Natural killer cell (primary cell): ENCODE measurements at regions not wholly inside any gene's neighbourhood (a gene's known extent, or its start where the extent isn't known, plus 50 kb on each side); places are given as distances from the start of the nearest gene placed in this dataset.

Source experiments
- ATAC-seq, 3 donors: fragments of 150-1000 bp in 2 of 3; fragments of 200-7000 bp in 1 of 3; cut with Tn5 transposase; 1 replicate in 1 of 3; 2 replicates in 2 of 3; pipeline ENCODE4 v1.10.0; 2021; ENCODE audit warnings: mild to moderate bottlenecking in 2 of 3, moderate library complexity in 2 of 3
- DNase-seq, 2 donors: peaks; one replicate each; pipeline versions ENCODE4 v3.0.0 to v3.0.0-alpha.2; 2013 to 2021; ENCODE audit warnings: mixed read lengths in 1 of 2
- H3K27ac ChIP-seq: one replicate; pipeline ENCODE4 v1.5.1; 2013; ENCODE audit warnings: mild to moderate bottlenecking, low read length
- H3K27me3 ChIP-seq: one replicate; pipeline ENCODE4 v1.6.1; 2013; ENCODE audit warnings: low read length; ENCODE audit not compliant: control insufficient read depth, insufficient read depth
- H3K36me3 ChIP-seq: one replicate; pipeline ENCODE4 v1.6.1; 2013; ENCODE audit warnings: low read length; ENCODE audit not compliant: control insufficient read depth, insufficient read depth
- H3K4me1 ChIP-seq: one replicate; pipeline ENCODE4 v1.6.1; 2013; ENCODE audit warnings: low read length; ENCODE audit not compliant: control insufficient read depth, insufficient read depth
- H3K4me3 ChIP-seq: one replicate; pipeline ENCODE4 v1.5.1; 2013; ENCODE audit warnings: low read length
- H3K9me3 ChIP-seq: one replicate; pipeline ENCODE4 v1.6.1; 2013; ENCODE audit warnings: low read length; ENCODE audit not compliant: control insufficient read depth, insufficient read depth
- H3K27ac Mint-ChIP-seq, 2 donors: one replicate each; pipeline ENCODE4 v1.8.0; 2022; ENCODE audit warnings: mild to moderate bottlenecking in 2 of 2, mixed read lengths in 2 of 2, moderate library complexity in 1 of 2
- H3K27me3 Mint-ChIP-seq, 2 donors: one replicate each; pipeline ENCODE4 v1.8.0; 2022; ENCODE audit warnings: low read depth in 2 of 2, mixed read lengths in 2 of 2
- H3K36me3 Mint-ChIP-seq: one replicate; pipeline ENCODE4 v1.8.0; 2022; ENCODE audit warnings: mixed read lengths
- H3K4me1 Mint-ChIP-seq, 2 donors: one replicate each; pipeline ENCODE4 v1.8.0; 2022; ENCODE audit warnings: mixed read lengths in 2 of 2
- H3K4me3 Mint-ChIP-seq: one replicate; pipeline ENCODE4 v1.8.0; 2022; ENCODE audit warnings: mild to moderate bottlenecking, moderate library complexity, mixed read lengths
- H3K9me3 Mint-ChIP-seq, 2 donors: one replicate each; pipeline ENCODE4 v1.8.0; 2022; ENCODE audit warnings: mixed read lengths in 2 of 2
- WGBS: methylation state at CpG from one replicate; pipeline ENCODE4 v1.1.7; 2013; ENCODE audit warnings: missing lambda C conversion rate; ENCODE audit not compliant: insufficient coverage; 5-methylcytosine and 5-hydroxymethylcytosine counted together
- intact Hi-C: fragments of 100-400 bp; cut with micrococcal nuclease; formaldehyde crosslinking; loops from one replicate; pipeline ENCODE4 v1.14.2; 2022
- TF ChIP-seq, protein P1 (sequence below): fragments of 200-600 bp; IDR thresholded peaks from one replicate; pipeline ENCODE4 v1.8.0; 2022; ENCODE audit warnings: antibody characterized with exemption

DNA sequence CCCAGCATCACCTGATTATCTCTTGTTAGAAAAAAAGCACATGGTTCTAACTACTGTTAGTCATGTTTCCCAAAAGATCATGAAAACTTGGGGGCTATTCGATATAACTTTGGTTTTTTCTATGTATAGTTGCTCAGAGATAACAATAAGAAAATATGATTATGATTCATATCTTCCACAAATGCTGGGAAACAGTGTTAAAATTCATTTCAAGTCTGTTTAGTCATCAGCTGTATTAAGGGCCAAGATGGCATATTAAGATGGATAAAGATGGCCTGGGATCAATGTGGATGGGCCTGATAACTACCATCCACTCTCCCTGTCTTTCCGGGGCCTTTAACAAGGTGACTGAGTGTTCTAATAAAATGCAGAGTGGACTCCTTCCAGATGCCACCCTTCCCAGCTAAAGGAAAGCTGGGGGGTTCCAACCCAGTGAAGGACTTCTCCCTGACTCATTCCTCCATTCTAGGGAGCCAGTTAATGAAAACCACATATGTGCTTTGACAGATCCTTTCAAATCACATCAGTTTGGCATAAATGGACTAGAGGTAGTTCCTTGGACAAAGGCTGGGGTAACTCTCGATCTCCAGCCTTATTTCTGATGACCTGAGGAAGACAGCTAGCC, 221.6 kb downstream of the VAPA start:
- no peaks in the 10 kb centered on the region for H3K36me3 ChIP-seq
- ATAC-seq (no peak), DNase-seq (no peak)
- Mint-ChIP-seq H3K27me3 (peaks cover 23 to 31% of the 10 kb centered on the region in 2 donors), H3K27ac (no peak overlapping the region), H3K4me3 (no peak overlapping the region), H3K4me1 (peaks cover 0 to 4% of the 10 kb centered on the region in 2 donors), H3K9me3 (no peaks in the 10 kb centered on the region), H3K36me3 (no peaks in the 10 kb centered on the region)
- TF ChIP-seq, protein P1, sequence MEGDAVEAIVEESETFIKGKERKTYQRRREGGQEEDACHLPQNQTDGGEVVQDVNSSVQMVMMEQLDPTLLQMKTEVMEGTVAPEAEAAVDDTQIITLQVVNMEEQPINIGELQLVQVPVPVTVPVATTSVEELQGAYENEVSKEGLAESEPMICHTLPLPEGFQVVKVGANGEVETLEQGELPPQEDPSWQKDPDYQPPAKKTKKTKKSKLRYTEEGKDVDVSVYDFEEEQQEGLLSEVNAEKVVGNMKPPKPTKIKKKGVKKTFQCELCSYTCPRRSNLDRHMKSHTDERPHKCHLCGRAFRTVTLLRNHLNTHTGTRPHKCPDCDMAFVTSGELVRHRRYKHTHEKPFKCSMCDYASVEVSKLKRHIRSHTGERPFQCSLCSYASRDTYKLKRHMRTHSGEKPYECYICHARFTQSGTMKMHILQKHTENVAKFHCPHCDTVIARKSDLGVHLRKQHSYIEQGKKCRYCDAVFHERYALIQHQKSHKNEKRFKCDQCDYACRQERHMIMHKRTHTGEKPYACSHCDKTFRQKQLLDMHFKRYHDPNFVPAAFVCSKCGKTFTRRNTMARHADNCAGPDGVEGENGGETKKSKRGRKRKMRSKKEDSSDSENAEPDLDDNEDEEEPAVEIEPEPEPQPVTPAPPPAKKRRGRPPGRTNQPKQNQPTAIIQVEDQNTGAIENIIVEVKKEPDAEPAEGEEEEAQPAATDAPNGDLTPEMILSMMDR: no peak
- H3K4me1 ChIP-seq: peaks cover 3% of the 10 kb centered on the region
- H3K4me3 ChIP-seq: no peak overlapping the region
- H3K9me3 ChIP-seq: no peaks in the 10 kb centered on the region
- WGBS: 70% methylated on average over 1 of the region's 3 CpGs
- intact Hi-C loops: no loop called here
- H3K27ac ChIP-seq: no peak overlapping the region
- no peaks in the 10 kb centered on the region for H3K27me3 ChIP-seq

DNA sequence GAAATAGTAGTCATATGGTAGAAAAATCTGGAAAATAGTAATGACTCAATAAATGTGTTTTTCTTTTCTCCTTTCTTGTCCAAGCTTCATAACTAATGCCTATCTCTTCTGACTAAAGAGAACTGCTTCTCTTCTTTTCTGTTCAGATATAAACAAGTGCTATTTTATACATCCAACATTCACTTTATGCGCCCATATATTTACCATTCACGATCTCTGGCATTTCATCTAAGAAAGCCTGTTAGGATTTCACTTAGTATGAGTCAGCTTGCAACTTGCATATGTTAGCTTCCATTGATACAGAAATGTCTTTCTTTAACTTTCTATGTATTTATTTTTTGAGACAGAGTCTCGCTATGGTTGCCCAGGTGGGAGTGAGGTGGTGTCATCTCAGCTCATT, 224.9 kb downstream of the VAPA start:
- TF ChIP-seq, protein P1: no peak
- no peak overlapping the region for H3K27ac Mint-ChIP-seq
- H3K4me1 Mint-ChIP-seq: peaks cover 0 to 6% of the 10 kb centered on the region in 2 donors
- H3K36me3 ChIP-seq: no peaks in the 10 kb centered on the region
- no peaks in the 10 kb centered on the region for H3K9me3 ChIP-seq
- H3K27me3 Mint-ChIP-seq: peaks cover 6 to 11% of the 10 kb centered on the region in 2 donors
- H3K36me3 Mint-ChIP-seq: no peaks in the 10 kb centered on the region
- H3K27me3 ChIP-seq: no peaks in the 10 kb centered on the region
- no peak overlapping the region for H3K4me3 Mint-ChIP-seq
- intact Hi-C loops: no loop called here
- no peaks in the 10 kb centered on the region for H3K9me3 Mint-ChIP-seq
- no peak overlapping the region for H3K4me3 ChIP-seq
- H3K27ac ChIP-seq: no peak overlapping the region
- 100% methylated on average over 2 of the region's 3 CpGs for WGBS
- H3K4me1 ChIP-seq: no peaks in the 10 kb centered on the region
- DNase-seq (no peak), ATAC-seq (no peak)

DNA sequence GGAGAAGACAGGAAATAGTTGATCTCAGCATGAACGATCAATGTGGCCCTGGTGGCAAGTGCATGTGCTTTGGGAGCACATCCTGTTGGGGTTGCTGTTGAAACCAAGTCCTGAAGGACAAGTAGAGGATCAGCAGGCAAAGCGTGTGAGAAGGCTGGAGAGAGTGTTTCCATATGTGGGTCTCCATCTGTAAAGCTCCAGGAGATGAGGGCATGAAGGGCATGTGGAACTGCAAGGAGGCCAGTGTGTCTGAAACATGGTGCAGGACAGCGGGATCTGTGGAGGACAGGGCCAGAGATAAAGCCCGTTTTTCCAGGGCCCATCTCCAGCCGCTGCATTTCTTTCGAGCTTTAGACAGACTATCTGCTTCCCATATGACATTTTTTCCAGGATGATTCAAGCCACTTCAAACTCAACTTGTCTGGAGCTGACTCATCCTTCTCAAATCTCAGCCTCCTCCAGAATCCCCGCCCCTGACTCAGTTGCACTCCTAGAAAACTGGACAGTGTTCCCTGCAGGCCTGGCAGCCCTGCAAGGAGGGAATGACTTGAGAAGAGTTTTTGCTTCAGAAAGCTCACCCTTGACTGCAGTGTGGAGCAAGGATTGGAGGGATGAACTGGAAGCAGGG, 226.1 kb downstream of the VAPA start:
- Histone ChIP-seq H3K27ac (no peak overlapping the region), H3K4me1 (no peaks in the 10 kb centered on the region), H3K36me3 (no peaks in the 10 kb centered on the region), H3K9me3 (no peaks in the 10 kb centered on the region), H3K27me3 (no peaks in the 10 kb centered on the region), H3K4me3 (no peak overlapping the region)
- WGBS: 76% methylated on average over 7 of the region's 7 CpGs
- Mint-ChIP-seq H3K27me3 (peaks cover 0 to 8% of the 10 kb centered on the region in 2 donors), H3K4me1 (peaks cover 0 to 6% of the 10 kb centered on the region in 2 donors), H3K36me3 (no peaks in the 10 kb centered on the region), H3K4me3 (no peak overlapping the region), H3K9me3 (no peaks in the 10 kb centered on the region), H3K27ac (no peak overlapping the region)
- no peak for ATAC-seq
- TF ChIP-seq, protein P1: no peak
- DNase-seq: no peak
- intact Hi-C loops: no loop called here
